Nephron progenitor cell (in vitro differentiated cells): ENCODE measurements at regions not wholly inside any gene's neighbourhood (a gene's known extent, or its start where the extent isn't known, plus 50 kb on each side); places are given as distances from the start of the nearest gene placed in this dataset.
"Not testable (repeated sequence)": the region's sequence is repeated elsewhere in the genome, so short reads cannot be mapped to it uniquely, and the experiment has no call there.

ENCODE experiments used
- DNase-seq: peaks from one replicate; pipeline ENCODE4 v3.0.0; 2021
- H3K27ac Mint-ChIP-seq: 2 replicates; pipeline ENCODE4 v1.8.0; 2021; ENCODE audit warnings: mild to moderate bottlenecking, moderate library complexity, mixed read lengths
- H3K27me3 Mint-ChIP-seq: 2 replicates; pipeline ENCODE4 v1.8.0; 2021; ENCODE audit warnings: mild to moderate bottlenecking, low read depth, mixed read lengths; ENCODE audit not compliant: poor library complexity
- H3K36me3 Mint-ChIP-seq: 2 replicates; pipeline ENCODE4 v1.8.0; 2021; ENCODE audit warnings: low read depth, mixed read lengths
- H3K4me1 Mint-ChIP-seq: 2 replicates; pipeline ENCODE4 v1.8.0; 2021; ENCODE audit warnings: mixed read lengths
- H3K4me3 Mint-ChIP-seq: 2 replicates; pipeline ENCODE4 v1.8.0; 2021; ENCODE audit warnings: mild to moderate bottlenecking, moderate library complexity, mixed read lengths
- H3K9me3 Mint-ChIP-seq: 2 replicates; pipeline ENCODE4 v1.8.0; 2021; ENCODE audit warnings: mild to moderate bottlenecking, moderate library complexity, mixed read lengths
- CTCF ChIP-seq: fragments of 200-600 bp; sonication (generic); IDR thresholded peaks from 2 replicates; pipeline ENCODE4 v1.5.0; 2021; ENCODE audit warnings: antibody characterized with exemption

DNA sequence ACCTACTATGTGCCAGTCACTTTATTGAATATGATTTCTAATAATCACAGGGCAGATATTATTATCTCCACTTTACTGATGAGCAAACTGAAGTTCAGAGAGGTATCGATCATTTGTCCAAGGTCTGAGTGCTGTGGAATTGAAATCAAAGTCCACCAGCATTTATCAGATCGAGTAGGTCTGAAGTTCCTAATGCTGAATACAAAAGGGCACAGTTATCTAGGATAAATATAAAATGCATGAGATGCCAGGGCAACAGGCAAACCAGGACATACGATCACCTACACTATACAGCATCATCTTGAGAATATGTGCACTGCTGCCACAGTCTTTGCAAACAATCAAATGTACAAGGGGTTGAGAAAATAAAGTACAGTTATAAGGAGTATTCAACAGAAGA is 57.2 kb upstream of the SH3RF1 start:
- Mint-ChIP-seq H3K4me1 (no peaks in the 10 kb centered on the region), H3K27ac (no peak overlapping the region), H3K27me3 (peaks cover 6% of the 10 kb centered on the region), H3K4me3 (no peak overlapping the region), H3K9me3 (peaks cover 28% of the 10 kb centered on the region), H3K36me3 (no peaks in the 10 kb centered on the region)
- no peak for DNase-seq
- TF ChIP-seq CTCF: no peak

DNA sequence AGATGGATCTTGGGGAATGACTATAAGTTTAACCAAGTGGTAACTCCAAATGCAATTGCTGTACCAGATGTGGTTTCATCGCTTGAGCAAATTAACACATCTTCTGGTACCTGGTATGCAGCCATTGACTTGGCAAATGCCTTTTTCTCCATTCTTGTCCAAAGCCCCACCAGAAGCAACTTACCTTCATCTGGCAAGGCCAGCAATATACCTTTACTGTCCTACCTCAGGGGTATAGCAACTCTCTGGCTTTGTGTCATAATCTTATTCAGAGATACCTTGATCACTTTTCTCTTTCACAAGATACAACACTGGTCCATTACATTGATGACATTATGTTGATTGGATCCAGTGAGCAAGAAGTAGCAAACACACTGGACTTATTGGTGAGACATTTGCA is 53.2 kb upstream of the SH3RF1 start:
- not testable (repeated sequence) for H3K4me3 Mint-ChIP-seq, H3K36me3 Mint-ChIP-seq, H3K27ac Mint-ChIP-seq, H3K4me1 Mint-ChIP-seq, DNase-seq
- Mint-ChIP-seq H3K9me3 (peaks cover 34% of the 10 kb centered on the region), H3K27me3 (peaks cover 12% of the 10 kb centered on the region)

- not testable (repeated sequence) for H3K4me1 Mint-ChIP-seq, H3K36me3 Mint-ChIP-seq, H3K4me3 Mint-ChIP-seq, DNase-seq, H3K27ac Mint-ChIP-seq
- Mint-ChIP-seq H3K27me3 (peaks cover 12% of the 10 kb centered on the region), H3K9me3 (peaks cover 41% of the 10 kb centered on the region)
Observed at GRCh38 chr4:169322833-169323232, 52.1 kb upstream of the SH3RF1 start.
